ENCODE measurements at regions not wholly inside any gene's neighbourhood (a gene's known extent, or its start where the extent isn't known, plus 50 kb on each side); places are given as distances from the start of the nearest gene placed in this dataset.
"Not testable (repeated sequence)": the region's sequence is repeated elsewhere in the genome, so short reads cannot be mapped to it uniquely, and the experiment has no call there.

DNA sequence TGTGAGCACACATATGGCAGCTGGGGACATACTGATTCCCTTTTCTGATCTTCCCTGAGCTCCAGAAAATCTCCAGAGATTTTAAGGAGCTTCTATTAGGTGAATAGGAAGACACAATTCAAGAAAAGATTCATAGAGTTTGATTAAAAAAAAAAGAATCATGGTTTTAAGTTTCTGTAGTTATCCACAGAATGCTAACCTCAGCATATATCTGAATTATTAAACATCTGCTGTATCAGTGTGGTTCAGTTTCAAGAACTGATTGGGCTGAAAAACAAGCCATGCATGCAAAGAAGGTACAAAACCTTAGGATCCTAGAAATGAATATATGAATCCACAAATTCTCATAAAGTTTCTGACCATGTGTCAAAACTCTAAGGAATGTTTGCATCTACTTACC, 94.1 kb upstream of the ZNF438 start:
- DNase-seq, result no peak

DNA sequence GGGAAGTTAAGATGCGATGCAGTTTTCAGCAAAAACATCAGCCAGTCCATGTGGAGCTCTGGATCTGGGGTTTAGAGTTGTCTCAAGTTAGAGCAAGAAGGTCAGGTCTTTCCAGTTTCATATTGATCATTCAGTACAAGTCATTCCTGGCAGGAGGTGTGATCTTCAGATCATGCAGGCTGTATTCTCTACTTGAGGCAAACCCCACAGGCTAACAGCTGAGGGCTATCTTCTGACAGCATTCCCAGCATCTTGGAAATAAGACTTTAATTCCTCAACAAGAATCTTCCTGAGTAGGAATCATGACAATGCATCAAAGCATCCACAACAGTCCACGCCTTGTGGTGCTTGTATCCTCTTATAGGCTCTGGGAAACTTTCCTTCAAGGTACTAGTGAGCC, 94.9 kb upstream of the ZNF438 start:
- no peak for DNase-seq

DNA sequence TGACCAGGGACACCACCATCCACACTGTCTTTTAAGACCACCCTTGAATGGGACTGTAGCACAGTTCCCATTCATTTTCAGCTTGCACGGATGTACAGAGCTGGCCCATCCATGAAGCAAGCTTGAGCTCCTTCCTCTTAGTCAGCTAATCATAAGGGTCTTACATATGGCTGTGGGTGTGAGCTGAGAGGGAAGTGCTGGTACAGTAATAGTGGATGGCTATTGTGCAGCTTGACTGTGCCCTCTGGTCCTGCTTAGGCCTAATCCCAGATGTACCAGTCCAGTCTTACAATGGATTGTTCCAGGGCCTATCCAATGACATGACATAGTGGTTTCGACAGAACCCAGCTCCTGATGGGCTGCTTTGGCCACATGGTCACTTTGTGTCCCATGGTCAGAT, 96.9 kb upstream of the ZNF438 start:
- no peak for DNase-seq

DNA sequence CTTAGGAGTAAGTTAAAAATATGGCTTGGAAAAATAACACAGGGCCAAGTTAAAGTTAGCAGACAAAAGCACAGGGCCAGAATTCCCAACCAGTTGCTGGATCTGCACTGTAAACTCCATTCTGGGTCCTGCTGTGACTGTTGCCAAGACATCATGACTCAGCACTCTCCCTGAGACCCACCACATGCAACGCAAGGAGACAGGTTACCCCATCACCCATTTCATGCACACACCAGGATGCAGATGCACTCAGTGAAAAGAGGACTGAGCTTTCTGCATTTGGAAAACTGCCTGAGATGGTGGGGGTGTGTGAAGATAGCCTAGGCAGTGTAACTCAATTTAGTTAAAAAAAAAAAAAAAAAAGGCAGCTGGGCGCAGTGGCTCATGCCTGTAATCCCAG, 97.6 kb upstream of the ZNF438 start:
- peak; percentile 36 for DNase-seq

DNA sequence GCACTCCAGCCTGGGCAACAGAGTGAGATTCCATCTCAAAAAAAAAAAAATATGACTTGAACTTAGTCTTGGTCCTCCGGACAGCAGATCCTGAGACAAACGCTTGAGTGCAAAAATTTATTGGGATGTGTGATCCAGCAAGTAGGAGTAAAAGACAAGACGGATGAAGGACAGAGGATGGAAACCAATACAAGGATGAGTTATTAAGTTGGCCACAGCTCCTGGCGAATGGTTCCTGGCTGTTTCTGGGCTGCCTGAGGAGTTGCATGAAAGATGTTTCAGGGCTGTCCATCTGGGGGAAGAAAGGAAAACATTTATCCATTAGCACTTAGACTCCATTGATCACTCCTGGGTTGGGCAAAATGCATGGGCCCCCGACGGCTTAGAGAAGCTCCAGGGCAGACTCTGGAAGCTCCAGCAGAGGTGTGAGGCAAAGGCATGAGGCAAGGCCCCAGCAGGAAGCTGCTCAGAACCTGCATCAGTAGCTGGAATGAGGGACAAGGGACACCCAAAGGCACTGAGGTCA, 98.3 kb upstream of the ZNF438 start:
- DNase-seq, result no peak

DNA sequence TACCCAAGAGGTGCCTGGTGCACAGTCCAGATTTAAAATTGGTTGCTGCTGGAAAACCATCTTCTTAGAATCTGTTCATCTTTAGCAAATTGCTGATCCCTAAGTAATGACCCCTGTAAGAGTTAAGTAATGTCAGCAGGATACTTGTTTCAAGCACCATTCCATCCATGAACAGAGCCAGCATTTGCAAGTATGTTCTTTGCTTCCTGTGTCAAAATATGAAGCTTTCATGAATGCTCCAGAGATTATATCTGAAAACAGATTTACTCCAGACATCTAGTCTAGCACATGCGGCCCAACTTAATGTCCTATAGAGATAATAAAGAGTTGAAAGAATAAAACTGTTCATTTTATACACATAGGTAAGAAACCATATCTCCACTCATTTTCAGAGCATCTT, 98.7 kb upstream of the ZNF438 start:
- DNase-seq, result no peak

DNA sequence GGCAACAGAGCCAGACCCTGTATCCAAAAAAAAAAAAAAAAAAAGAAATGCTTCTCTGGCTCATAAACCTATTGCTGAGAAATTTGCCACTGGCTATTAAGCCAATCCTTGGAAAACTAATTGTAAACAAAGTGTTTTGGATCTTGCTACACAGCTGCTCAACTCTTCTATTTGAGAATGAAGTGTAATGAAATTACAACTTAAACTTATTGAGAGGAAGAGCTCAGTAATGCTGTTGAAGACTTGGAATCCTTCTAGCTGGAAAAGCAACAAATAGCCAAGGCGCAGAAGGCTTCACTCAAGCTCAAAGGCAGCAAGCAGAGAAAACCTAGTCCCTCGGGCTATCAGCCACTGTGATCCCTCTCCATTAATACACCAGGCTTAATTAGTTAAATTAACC, 99.6 kb upstream of the ZNF438 start:
- DNase-seq, result no peak

DNA sequence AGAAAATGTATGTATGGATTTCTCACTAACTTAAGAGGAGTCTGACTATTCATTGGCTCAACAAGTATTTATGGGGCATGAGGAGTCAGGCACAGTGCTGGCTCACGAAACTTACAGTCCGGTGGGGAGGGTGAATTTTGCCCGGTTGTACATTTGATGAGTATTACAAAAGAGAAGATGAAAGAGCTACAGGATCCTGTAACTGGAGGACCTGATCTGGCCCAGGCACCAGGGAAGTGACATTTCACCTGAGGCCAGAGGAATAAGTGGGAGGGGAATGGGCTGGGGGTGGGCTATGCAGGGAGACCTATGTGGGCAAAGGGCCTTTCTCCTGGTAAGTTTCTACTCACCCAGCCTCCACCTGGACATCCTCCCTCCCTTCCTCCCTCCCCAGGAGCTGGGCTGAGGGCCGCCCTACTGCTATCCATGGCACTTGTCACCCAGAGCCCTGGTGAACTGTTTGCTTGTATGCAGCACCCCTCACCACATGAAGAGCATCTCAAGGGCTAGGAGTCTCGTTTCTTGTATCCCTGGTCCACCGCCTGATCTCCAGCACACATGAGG, 101.1 kb upstream of the ZNF438 start:
- no peak for DNase-seq

DNA sequence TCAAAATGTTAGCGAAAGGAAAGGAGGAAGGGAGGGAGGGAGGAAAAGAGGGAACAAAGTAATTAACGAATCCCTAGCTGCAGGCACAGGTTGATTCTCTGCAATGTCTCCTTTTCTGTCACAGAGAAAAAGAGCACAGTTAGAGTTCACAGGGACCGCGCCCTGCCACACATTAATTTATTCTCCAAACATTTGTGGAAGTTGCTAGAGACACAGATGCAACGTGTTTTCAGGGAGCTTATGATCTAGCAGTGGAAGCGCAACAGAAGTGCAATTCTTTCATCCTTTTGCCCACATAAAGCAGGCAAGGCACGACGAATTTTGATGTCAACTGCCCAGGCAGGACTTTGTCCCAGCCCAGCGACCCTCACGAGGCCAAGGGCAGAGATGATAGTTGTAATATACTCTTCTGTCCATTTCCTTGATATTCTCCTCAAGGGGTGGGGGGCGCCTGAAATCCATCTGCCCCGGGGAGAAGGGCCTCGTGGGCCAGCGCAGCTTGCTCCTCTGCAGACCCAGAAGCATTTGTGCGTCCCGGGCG, 101.7 kb upstream of the ZNF438 start:
- DNase-seq, result no peak

DNA sequence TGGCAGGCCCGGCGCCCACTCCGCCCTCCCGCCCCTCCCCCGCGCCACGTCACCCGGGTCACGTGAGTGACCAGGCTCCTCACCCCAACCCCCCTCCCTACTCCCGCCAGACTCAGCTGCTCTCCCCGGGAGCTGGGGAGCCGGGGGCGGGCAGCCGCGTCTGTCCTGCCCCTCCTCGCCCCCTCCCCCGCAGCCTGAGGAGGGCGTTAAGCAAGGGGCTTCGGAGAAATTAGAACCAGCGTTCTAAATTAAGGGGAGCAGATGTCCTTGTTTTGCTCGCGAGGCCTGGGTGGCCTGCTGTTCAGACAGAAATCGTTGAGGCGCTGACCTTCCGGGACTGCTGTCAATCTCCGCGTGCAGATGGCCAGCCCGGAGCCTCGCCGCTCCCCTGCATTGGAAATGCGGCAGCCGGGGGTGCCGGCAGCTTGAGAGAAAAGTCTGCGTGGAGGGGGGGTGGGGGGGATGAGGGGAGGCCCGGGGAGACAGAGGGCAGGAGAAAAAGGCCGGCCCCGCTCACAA, 102.2 kb upstream of the ZNF438 start:
- DNase-seq, result peak; percentile 81

DNA sequence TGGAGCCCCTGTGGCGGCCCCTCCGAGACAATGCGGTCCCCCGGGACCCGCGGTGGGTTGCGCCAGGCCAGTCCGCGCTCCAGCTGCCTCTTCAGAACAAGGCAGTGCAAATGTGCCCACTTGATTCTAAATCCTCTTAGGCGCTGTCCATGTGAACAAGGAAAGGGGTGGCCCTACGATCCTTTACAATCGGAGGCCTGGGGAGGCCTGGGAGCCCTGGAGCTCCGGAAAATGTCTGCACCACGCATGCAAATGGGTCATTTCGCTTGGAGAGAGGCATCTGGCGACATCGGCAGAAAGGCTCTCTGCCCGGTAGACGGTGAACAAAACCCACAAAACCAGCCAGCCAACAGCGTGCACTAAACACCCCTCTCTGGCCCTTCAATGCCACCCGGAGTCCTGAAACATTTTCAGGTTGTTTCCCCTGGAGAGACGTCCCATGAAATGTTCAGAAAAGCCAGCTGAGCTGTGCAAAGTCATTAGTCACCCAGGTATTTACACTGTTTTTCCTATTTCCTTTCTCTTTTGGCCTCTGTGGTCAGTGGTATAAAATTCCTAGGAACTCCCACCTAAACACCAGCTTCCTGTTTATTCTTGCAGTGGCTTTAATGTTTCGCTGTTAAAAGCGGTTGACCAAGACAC, 102.8 kb upstream of the ZNF438 start:
- peak; percentile 34 for DNase-seq

DNA sequence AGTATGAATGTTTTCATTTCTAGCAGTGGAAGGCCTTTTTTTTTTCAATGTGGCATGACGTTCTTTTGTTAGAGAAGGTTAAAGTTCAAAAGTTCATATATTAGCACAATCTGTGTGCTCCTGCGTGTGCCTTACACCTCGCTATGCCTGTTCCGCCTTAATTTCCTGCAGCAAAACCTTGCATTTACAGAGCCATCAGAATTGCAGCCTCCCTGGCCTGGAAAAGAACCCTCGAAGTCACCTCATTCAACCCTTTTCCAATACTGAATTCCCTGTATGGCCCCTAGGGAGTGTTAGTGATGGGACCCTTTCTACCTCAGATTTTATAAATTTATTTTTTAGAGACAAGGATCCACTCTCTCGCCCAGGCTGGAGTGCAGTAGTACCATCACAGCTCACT, 103.5 kb upstream of the ZNF438 start:
- DNase-seq, result no peak

DNA sequence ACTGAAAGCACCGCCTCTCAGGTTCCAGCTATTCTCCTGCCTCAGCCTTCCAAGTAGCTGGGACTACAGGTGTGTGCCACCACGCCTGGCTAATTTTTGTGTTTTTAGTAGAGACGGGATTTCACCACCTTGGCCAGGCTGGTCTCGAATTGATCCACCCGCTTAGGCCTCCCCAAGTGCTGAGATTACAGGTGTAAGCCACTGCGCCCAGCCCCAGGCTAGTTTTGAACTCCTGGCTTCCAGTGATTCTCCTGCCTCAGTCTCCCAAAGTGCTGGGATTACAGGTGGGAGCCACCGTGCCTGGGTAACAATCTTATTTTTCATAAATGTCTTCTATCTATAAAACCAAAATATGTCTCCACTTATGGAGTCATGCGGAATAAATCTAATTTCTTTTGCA, 104.1 kb upstream of the ZNF438 start:
- DNase-seq, result not testable (repeated sequence)

DNA sequence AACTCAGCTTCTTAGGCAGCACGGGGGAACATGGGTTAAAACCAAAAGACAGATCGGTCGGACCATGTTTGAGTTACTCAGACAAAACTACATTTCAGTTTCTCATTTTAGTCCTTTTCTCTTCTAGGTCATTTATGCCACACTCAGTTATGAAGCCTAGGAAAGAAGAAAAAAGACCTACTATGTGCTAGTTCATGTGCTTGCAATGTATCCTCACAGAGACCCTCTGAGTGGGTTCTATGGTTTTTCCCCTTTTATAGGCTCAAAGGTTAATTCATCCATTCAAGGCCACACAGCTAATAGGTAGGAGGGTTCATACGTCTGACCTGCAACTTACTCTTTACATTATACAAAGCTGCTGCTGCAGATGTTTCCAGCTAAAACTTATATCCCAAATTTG, 104.7 kb upstream of the ZNF438 start:
- no peak for DNase-seq

DNA sequence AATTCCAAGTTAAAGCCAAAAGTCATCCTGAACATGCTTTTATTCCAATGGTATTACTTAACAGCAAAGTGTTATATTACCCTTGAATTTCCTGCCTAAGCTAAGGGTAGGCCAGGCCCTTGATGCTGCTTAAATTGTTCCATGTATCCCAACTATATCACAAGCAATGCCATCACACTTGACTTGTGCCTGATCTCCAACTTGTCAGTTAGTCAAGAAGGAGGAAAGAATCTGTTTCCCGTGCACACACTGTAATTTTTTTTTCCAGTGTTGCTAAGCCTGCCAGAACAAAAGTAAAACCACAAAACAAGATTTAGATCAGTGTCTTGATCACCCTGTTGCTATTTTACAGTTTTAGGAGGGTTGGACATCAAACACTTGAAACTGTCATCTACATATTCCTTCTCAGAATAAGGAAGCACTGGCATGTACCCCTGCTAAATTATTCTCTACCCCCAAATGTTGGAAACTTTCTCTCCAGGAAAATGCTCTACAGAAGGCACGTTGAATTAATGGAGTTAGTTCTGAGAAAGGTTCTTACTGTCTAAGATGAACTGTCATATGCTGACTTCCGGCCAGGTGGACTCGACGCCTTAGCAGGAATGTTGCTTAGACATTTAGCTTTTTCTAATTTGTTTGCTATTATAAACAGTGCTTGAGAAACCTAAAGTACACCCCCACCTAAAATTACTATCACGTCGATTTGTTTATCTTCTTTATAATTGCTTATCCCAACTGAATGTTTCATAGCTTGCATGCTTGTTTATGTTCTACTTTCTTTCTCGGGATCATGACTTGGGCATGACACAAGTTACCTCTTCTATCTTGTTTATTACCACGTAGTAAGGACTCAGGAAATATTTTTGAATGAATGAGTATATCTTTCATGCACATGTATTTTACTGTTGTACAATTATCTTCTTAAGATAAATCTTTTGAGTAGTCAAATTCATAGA, 105.5 kb upstream of the ZNF438 start:
- peak; percentile 75 for DNase-seq

DNA sequence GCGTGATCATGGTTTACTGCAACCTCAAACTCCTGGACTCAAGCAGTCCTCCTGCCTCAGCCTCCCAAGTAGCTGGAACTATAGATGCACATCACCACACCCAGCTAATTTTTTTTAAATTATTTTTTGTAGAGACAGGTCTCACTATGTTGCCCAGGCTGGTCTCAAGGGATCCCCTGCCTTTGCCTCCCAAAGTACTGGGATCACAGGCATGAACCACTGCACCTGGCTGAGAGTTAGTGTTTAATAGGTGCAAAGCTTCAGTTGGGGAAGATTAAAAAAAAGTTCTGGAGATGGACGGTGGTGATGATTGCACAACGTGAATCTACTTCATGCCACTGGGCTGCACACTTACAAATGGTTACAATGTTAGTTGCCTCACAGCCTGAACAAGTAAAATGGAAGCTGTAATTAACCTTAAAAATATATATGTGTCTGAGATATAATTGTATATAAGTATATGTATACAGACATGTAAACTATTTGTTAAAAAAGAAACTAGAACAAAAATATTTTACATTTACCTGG, 106.4 kb upstream of the ZNF438 start:
- no peak for DNase-seq

DNA sequence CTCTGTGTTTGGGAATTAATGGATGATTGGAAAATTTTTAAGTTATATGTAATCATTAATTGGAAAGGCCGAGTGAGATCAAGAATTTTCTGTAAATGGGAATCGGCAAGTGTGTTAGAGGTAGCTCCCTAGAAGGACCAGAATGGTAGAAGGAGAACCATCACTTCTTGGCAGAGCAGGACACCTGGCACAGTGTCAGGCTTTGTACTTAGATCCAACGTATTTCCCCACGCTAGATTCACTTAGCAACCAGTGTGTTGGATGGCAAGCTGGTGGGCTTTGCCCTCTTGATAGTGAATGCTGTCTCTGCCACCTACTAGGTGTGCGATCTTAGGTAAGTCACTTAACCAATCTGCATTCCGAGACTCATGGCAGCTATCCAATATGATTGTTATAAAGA, 107.8 kb upstream of the ZNF438 start:
- DNase-seq, result no peak

DNA sequence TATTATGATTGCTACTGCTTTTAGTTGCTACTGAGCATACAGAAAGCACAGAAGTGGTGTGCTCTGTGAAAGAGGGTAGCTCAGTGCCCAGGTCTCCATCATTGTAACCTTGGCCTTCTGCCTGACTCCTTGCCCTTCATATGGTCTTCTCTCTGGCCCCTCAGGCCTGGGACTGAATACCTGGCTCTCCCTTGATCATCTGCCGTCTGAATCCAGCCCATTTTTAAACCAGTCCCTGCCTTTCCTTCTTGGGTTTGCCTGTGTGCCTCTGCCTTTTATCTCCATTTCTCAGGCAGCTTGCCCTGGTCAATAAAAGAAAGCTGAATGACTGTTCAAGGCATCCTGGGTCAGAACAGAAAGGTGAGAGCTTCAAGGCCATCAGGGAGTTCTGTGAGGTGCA, 109.1 kb upstream of the ZNF438 start:
- no peak for DNase-seq

DNA sequence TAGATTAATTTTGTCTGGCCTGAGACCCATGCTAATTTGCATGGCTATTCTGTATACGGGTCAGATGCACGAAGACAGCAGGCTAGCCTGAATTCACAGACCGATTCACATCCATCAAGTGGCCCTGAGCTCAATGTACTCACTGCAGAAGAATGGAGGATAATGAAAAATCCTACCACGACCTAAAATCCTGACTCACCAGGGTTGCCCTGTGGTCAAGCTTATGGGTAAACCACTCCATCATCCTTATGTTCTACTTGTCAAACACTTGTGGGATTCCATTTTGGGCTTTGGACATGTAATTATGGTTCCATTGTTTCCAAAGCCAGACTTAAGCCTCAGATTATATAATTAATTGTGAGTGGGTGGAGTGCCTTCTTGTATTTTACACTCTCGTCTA, 110.4 kb upstream of the ZNF438 start:
- no peak for DNase-seq

DNA sequence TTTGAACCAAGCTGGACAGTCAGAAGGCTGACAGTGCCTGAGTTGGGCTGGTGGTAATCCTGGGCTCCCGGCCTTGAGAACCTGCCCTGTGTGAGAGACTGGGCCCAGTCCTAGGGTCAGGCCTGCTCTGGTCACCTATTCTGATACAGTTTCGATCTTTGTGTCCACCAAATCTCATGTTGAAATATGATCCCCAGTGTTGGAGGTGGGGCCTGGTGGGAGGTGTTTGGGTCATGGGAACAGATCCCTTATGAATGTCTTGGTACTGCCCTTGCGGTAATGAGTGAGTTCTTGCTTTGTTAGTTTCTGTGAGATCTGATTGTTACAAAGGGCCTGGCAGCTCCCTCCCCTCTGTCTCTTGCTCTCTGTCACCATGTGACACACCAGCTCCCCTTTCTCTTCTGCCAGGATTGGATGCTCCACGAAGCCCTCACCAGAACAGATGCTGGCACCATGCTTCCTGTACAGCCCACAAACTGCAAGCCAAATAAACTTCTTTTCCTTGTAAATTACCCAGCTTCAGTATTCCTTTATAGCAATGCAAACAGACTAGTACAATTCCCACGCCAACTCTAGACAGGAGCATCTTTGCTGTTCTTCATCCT, 111.8 kb upstream of the ZNF438 start:
- no peak for DNase-seq

DNA sequence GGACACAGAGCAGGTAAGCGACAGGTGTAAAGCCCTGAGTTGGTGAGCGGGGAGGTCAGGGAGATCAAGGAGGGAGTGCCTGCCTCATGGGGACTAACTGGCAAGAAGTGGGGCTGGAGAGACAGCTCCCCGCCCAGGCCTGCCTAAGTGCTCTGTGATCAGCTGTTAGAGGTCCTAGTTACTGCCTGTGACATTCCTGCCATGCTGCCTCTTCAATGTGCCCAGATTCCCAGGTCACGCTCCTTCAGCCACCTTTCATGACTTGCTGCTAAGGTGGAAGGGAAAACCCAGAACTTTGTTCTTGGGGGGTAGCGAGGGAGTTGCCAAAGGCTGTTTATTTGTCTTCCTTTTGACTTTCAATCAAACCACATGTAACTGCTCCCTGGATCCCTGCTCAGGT, 114.3 kb upstream of the ZNF438 start:
- DNase-seq, result no peak

DNA sequence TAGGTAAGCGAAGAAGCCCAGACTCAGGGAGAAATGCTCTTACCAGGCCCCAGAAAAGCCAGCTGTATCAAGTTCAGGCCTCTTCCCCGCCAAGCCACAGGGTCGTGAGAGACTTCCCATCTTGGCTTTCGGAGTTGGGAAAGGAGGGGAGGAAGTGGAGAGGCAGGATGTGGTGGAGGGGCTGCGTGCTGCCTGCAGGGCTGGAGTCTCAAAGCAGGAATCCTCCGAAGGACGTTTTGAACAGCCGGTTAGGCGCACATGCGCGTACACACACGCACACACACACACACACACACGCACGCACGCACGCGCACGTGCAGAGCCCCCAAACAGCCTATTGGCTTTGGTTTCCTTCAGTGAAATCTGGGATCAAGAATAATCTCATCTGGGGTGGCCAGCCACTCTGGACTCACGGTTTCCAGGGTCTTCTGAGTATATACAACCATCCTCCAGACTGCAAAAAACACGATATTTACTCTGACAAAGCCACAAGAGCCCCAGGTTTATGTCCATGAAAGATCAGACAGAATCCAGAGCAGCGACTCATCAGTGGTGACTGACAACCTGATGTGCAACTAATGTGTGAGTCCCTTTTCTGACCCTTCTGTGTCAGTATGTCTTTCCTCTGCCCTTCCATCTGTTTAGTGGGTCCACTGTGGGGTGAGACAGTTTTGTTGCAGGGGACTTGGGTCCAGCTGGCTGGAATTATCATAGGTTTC, 115.0 kb upstream of the ZNF438 start:
- no peak for DNase-seq

All from hematopoietic multipotent progenitor cell treated with erythropoietin and hydrocortisone succinate and interleukin-3 and kit ligand, for 6 days (in vitro differentiated cells).